CD14-positive monocyte (primary cell): ENCODE measurements at regions not wholly inside any gene's neighbourhood (a gene's known extent, or its start where the extent isn't known, plus 50 kb on each side); places are given as distances from the start of the nearest gene placed in this dataset.

ENCODE experiments used
- DNase-seq, 3 donors: peaks; one replicate each; pipeline ENCODE4 v3.0.0-alpha.2; 2011 to 2022
- H2AFZ ChIP-seq: 2 replicates; pipeline ENCODE4 v1.6.0; 2012; ENCODE audit warnings: mild to moderate bottlenecking, low read depth, low read length, inconsistent platforms; ENCODE audit not compliant: insufficient read depth, poor library complexity, severe bottlenecking
- H3K27ac ChIP-seq, 2 donors: 1 replicate in 1 of 2; 2 replicates in 1 of 2; pipeline ENCODE4 v1.5.1; 2012 to 2013; ENCODE audit warnings: low read length in 2 of 2, control low read depth in 1 of 2, inconsistent platforms in 1 of 2, low read depth in 1 of 2, mild to moderate bottlenecking in 1 of 2
- H3K27me3 ChIP-seq, 2 donors: one replicate each; pipeline versions ENCODE4 v1.6.0 to v1.6.1; 2011 to 2013; ENCODE audit warnings: low read length in 2 of 2; ENCODE audit not compliant: control insufficient read depth in 2 of 2, insufficient read depth in 2 of 2
- H3K36me3 ChIP-seq, 2 donors: replicated peaks in 1 of 2; 1 replicate in 1 of 2; 2 replicates in 1 of 2; pipeline versions ENCODE4 v1.5.1 to v1.6.1; 2012 to 2013; ENCODE audit warnings: low read length in 2 of 2, control low read depth in 1 of 2, inconsistent platforms in 1 of 2, mild to moderate bottlenecking in 1 of 2; ENCODE audit not compliant: insufficient read depth in 2 of 2, control insufficient read depth in 1 of 2
- H3K4me1 ChIP-seq, 2 donors: 1 replicate in 1 of 2; 2 replicates in 1 of 2; pipeline versions ENCODE4 v1.5.1 to v1.6.1; 2012 to 2013; ENCODE audit warnings: low read length in 2 of 2, control low read depth in 1 of 2, inconsistent platforms in 1 of 2, mild to moderate bottlenecking in 1 of 2, moderate library complexity in 1 of 2; ENCODE audit not compliant: insufficient read depth in 2 of 2, control insufficient read depth in 1 of 2
- H3K4me2 ChIP-seq: replicated peaks from 2 replicates; pipeline ENCODE3; 2012; ENCODE audit warnings: low read length, moderate library complexity, mild to moderate bottlenecking; ENCODE audit not compliant: poor library complexity, severe bottlenecking; ENCODE audit errors: extremely low read depth
- H3K4me3 ChIP-seq, 3 experiments: fragments of 200-600 bp in 1 of 3; sonication (generic) in 1 of 3; replicated peaks in 1 of 3; 1 replicate in 2 of 3; 2 replicates in 1 of 3; pipeline ENCODE4 v1.5.1; 2011 to 2013; ENCODE audit warnings: low read length in 3 of 3, mild to moderate bottlenecking in 3 of 3, control low read depth in 2 of 3, low read depth in 2 of 3, inconsistent platforms in 1 of 3, moderate library complexity in 1 of 3
- H3K79me2 ChIP-seq: 2 replicates; pipeline ENCODE4 v1.6.0; 2012; ENCODE audit warnings: mild to moderate bottlenecking, control low read depth, inconsistent platforms, low read length, moderate library complexity; ENCODE audit not compliant: insufficient read depth
- H3K9ac ChIP-seq: 2 replicates; pipeline ENCODE4 v1.6.0; 2017; ENCODE audit warnings: low read length, mild to moderate bottlenecking; ENCODE audit not compliant: insufficient read depth, poor library complexity, severe bottlenecking
- H3K9me3 ChIP-seq, 2 donors: replicated peaks in 1 of 2; 1 replicate in 1 of 2; 2 replicates in 1 of 2; pipeline versions ENCODE4 v1.5.1 to v1.6.1; 2012 to 2013; ENCODE audit warnings: low read length in 2 of 2, control low read depth in 1 of 2; ENCODE audit not compliant: control insufficient read depth in 1 of 2, insufficient read depth in 1 of 2
- H4K20me1 ChIP-seq: 2 replicates; pipeline ENCODE4 v1.6.0; 2012; ENCODE audit warnings: mild to moderate bottlenecking, low read length, control low read depth, moderate library complexity; ENCODE audit not compliant: insufficient read depth
- H3K27ac Mint-ChIP-seq, 7 donors: one replicate each; pipeline ENCODE4 v1.8.0; 2020; ENCODE audit warnings: mild to moderate bottlenecking in 7 of 7, mixed read lengths in 7 of 7, moderate library complexity in 6 of 7, inconsistent platforms in 2 of 7
- H3K27me3 Mint-ChIP-seq, 3 donors: one replicate each; pipeline ENCODE4 v1.8.0; 2021 to 2022; ENCODE audit warnings: low read depth in 3 of 3, mild to moderate bottlenecking in 3 of 3, mixed read lengths in 3 of 3, moderate library complexity in 3 of 3, inconsistent platforms in 1 of 3
- H3K36me3 Mint-ChIP-seq, 2 donors: one replicate each; pipeline ENCODE4 v1.8.0; 2020; ENCODE audit warnings: mixed read lengths in 2 of 2, inconsistent platforms in 1 of 2, mild to moderate bottlenecking in 1 of 2
- H3K4me1 Mint-ChIP-seq: one replicate; pipeline ENCODE4 v1.8.0; 2020; ENCODE audit warnings: mild to moderate bottlenecking, mixed read lengths
- H3K4me3 Mint-ChIP-seq, 2 donors: one replicate each; pipeline ENCODE4 v1.8.0; 2020; ENCODE audit warnings: mild to moderate bottlenecking in 2 of 2, mixed read lengths in 2 of 2, moderate library complexity in 1 of 2
- H3K9me3 Mint-ChIP-seq, 7 donors: one replicate each; pipeline ENCODE4 v1.8.0; 2020 to 2022; ENCODE audit warnings: mixed read lengths in 7 of 7, mild to moderate bottlenecking in 6 of 7, moderate library complexity in 6 of 7, inconsistent platforms in 2 of 7
- CTCF ChIP-seq: fragments of 200-600 bp; IDR thresholded peaks from one replicate; pipeline ENCODE4 v1.8.0; 2022; ENCODE audit warnings: antibody characterized with exemption, mild to moderate bottlenecking
- WGBS: methylation state at CpG from one replicate; pipeline ENCODE4 v1.1.5; 2013; ENCODE audit warnings: missing lambda C conversion rate; ENCODE audit not compliant: insufficient coverage; 5-methylcytosine and 5-hydroxymethylcytosine counted together
- intact Hi-C, 2 donors: fragments of 100-400 bp; cut with micrococcal nuclease; formaldehyde crosslinking; loops; one replicate each; pipeline versions ENCODE4 v1.15.0 to v1.15.1; 2023

- Histone ChIP-seq H3K9me3 (peaks cover 0 to 5% of the 10 kb centered on the region in 2 donors), H3K4me2 (no peak overlapping the region), H3K9ac (no peak overlapping the region), H3K36me3 (no peaks in the 10 kb centered on the region), H3K4me3 (no peak overlapping the region), H3K79me2 (no peaks in the 10 kb centered on the region), H3K27ac (no peak overlapping the region), H2AFZ (no peak overlapping the region), H4K20me1 (no peaks in the 10 kb centered on the region), H3K27me3 (peaks cover 32 to 54% of the 10 kb centered on the region in 2 donors), H3K4me1 (no peaks in the 10 kb centered on the region)
- Mint-ChIP-seq H3K4me1 (peaks cover 5% of the 10 kb centered on the region), H3K27me3 (peaks cover 51 to 58% (median 54%) of the 10 kb centered on the region in 3 donors), H3K9me3 (peaks cover 0 to 9% (median 3%) of the 10 kb centered on the region in 7 donors), H3K4me3 (peak overlapping the region in 1 of 2 donors; percentile 39), H3K27ac (no peak overlapping the region), H3K36me3 (no peaks in the 10 kb centered on the region)
- WGBS = 78% methylated on average over 2 of the region's 3 CpGs
- no peak for DNase-seq
- TF ChIP-seq CTCF = no peak
- intact Hi-C loops = no loop called here
Observed at GRCh38 chr22:26904483-26904882, 247.1 kb downstream of the MIAT start.

- no peak overlapping the region for H3K9ac ChIP-seq
- H3K9me3 ChIP-seq = peaks cover 0 to 5% of the 10 kb centered on the region in 2 donors
- no peaks in the 10 kb centered on the region for H4K20me1 ChIP-seq
- Mint-ChIP-seq H3K36me3 (no peaks in the 10 kb centered on the region), H3K9me3 (peaks cover 0 to 9% (median 3%) of the 10 kb centered on the region in 7 donors), H3K27ac (no peak overlapping the region), H3K4me1 (peaks cover 5% of the 10 kb centered on the region), H3K27me3 (peaks cover 54 to 60% (median 55%) of the 10 kb centered on the region in 3 donors), H3K4me3 (peak overlapping the region in 1 of 2 donors; percentile 71)
- H3K79me2 ChIP-seq = no peaks in the 10 kb centered on the region
- H3K27ac ChIP-seq = no peak overlapping the region
- no peak overlapping the region for H3K4me2 ChIP-seq
- H3K4me1 ChIP-seq = no peaks in the 10 kb centered on the region
- WGBS = 86% methylated on average over 2 of the region's 3 CpGs
- intact Hi-C loops = no loop called here
- no peak overlapping the region for H2AFZ ChIP-seq
- TF ChIP-seq CTCF = no peak
- no peaks in the 10 kb centered on the region for H3K36me3 ChIP-seq
- DNase-seq = no peak
- H3K4me3 ChIP-seq = no peak overlapping the region
- peaks cover 30 to 54% of the 10 kb centered on the region in 2 donors for H3K27me3 ChIP-seq
Observed at GRCh38 chr22:26905076-26905475, 247.7 kb downstream of the MIAT start.
